HCT116 (cell line): ENCODE measurements at regions not wholly inside any gene's neighbourhood (a gene's known extent, or its start where the extent isn't known, plus 50 kb on each side); places are given as distances from the start of the nearest gene placed in this dataset.

Source experiments
- EZH2phosphoT487 ChIP-seq: fragments of 200-600 bp; IDR thresholded peaks from 2 replicates; pipeline ENCODE4 v1.6.1; 2018; ENCODE audit warnings: antibody characterized with exemption, borderline replicate concordance
- JUND ChIP-seq: IDR thresholded peaks from 2 replicates; pipeline ENCODE4 v1.6.1; 2012
- POLR2A ChIP-seq: IDR thresholded peaks from 2 replicates; pipeline ENCODE4 v1.7.0; 2011; ENCODE audit warnings: borderline replicate concordance; ENCODE audit not compliant: insufficient read depth, insufficient read length; ENCODE audit errors: extremely low read depth
- POLR2AphosphoS5 ChIP-seq: IDR thresholded peaks from 2 replicates; pipeline ENCODE4 v1.6.1; 2011; ENCODE audit warnings: mild to moderate bottlenecking, low read depth, low read length, moderate library complexity
- SIN3A ChIP-seq: IDR thresholded peaks from 2 replicates; pipeline ENCODE4 v1.6.1; 2012; ENCODE audit warnings: low read depth
- ZNF274 ChIP-seq: fragments of 200-500 bp; sonication (Bioruptor generic); IDR thresholded peaks from 2 replicates; pipeline ENCODE4 v1.6.1; 2014; ENCODE audit warnings: mild to moderate bottlenecking, low read depth, low read length, inconsistent platforms
- TF ChIP-seq, protein P1 (sequence below), 3 experiments: fragments of 200-600 bp in 1 of 3; sonication (generic) in 1 of 3; IDR thresholded peaks in 2 of 3; conservative IDR thresholded peaks in 1 of 3; 2 replicates each; pipeline ENCODE4 v1.5.1; 2012 to 2017; ENCODE audit warnings: low read depth in 2 of 3, low read length in 2 of 3, antibody characterized with exemption in 1 of 3, borderline replicate concordance in 1 of 3, control low read depth in 1 of 3, mild to moderate bottlenecking in 1 of 3, mixed read lengths in 1 of 3, mixed run types in 1 of 3, moderate library complexity in 1 of 3; ENCODE audit not compliant: insufficient read depth in 1 of 3
- TF ChIP-seq, protein P2 (sequence below): IDR thresholded peaks from 2 replicates; pipeline ENCODE4 v1.6.1; 2012
- TF ChIP-seq, protein P3 (sequence below): IDR thresholded peaks from 2 replicates; pipeline ENCODE4 v1.6.1; 2012
- TF ChIP-seq, protein P4 (sequence below): IDR thresholded peaks from 2 replicates; pipeline ENCODE4 v1.6.1; 2011; ENCODE audit warnings: mild to moderate bottlenecking, low read length, moderate library complexity; ENCODE audit not compliant: insufficient replicate concordance; ENCODE audit errors: extremely low read depth

DNA sequence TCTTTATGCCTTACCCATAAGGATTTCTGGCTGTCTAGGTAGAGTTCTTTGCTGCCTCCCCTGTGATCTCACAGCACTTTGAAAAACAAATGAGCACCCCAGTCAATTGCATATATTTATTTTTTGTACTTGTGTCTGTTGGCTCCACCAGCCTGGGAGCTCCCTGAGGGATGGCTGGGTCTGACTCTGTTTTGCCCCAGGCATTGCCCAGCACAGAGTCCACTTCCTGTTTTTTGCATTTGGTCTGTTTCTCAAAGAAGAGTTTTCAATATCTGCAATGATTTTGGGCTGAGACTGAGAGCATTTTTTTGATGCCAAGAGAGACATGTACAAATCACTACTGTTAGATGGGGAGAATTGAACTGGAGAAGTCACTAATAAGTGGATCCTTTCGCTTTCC, 125.0 kb downstream of the FOXD2 start:
- no peak for TF ChIP-seq POLR2A
- TF ChIP-seq, protein P1, sequence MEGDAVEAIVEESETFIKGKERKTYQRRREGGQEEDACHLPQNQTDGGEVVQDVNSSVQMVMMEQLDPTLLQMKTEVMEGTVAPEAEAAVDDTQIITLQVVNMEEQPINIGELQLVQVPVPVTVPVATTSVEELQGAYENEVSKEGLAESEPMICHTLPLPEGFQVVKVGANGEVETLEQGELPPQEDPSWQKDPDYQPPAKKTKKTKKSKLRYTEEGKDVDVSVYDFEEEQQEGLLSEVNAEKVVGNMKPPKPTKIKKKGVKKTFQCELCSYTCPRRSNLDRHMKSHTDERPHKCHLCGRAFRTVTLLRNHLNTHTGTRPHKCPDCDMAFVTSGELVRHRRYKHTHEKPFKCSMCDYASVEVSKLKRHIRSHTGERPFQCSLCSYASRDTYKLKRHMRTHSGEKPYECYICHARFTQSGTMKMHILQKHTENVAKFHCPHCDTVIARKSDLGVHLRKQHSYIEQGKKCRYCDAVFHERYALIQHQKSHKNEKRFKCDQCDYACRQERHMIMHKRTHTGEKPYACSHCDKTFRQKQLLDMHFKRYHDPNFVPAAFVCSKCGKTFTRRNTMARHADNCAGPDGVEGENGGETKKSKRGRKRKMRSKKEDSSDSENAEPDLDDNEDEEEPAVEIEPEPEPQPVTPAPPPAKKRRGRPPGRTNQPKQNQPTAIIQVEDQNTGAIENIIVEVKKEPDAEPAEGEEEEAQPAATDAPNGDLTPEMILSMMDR (IDR thresholded peaks at IDR 0.05 in 2 of 3, conservative IDR thresholded peaks at IDR 0.05 in 1 of 3; ENCODE audit: borderline replicate concordance in 1 of 3, insufficient read depth in 1 of 3, low read depth in 2 of 3, low read length in 2 of 3), result no peak
- no peak for TF ChIP-seq SIN3A
- no peak for TF ChIP-seq EZH2phosphoT487
- TF ChIP-seq, protein P2, sequence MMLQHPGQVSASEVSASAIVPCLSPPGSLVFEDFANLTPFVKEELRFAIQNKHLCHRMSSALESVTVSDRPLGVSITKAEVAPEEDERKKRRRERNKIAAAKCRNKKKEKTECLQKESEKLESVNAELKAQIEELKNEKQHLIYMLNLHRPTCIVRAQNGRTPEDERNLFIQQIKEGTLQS, result no peak
- TF ChIP-seq, protein P3, sequence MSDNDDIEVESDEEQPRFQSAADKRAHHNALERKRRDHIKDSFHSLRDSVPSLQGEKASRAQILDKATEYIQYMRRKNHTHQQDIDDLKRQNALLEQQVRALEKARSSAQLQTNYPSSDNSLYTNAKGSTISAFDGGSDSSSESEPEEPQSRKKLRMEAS, result no peak
- TF ChIP-seq, protein P4, sequence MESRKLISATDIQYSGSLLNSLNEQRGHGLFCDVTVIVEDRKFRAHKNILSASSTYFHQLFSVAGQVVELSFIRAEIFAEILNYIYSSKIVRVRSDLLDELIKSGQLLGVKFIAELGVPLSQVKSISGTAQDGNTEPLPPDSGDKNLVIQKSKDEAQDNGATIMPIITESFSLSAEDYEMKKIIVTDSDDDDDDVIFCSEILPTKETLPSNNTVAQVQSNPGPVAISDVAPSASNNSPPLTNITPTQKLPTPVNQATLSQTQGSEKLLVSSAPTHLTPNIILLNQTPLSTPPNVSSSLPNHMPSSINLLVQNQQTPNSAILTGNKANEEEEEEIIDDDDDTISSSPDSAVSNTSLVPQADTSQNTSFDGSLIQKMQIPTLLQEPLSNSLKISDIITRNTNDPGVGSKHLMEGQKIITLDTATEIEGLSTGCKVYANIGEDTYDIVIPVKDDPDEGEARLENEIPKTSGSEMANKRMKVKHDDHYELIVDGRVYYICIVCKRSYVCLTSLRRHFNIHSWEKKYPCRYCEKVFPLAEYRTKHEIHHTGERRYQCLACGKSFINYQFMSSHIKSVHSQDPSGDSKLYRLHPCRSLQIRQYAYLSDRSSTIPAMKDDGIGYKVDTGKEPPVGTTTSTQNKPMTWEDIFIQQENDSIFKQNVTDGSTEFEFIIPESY, result no peak
- no peak for TF ChIP-seq ZNF274
- TF ChIP-seq JUND, result no peak
- TF ChIP-seq POLR2AphosphoS5, result no peak
